ENCODE measurements at regions not wholly inside any gene's neighbourhood (a gene's known extent, or its start where the extent isn't known, plus 50 kb on each side); places are given as distances from the start of the nearest gene placed in this dataset.

GRCh38 chr20:20797521-20798310, 85.3 kb upstream of the RALGAPA2 start:
- Histone ChIP-seq H3K27ac (no peak overlapping the region), H3K4me1 (no peaks in the 10 kb centered on the region), H3K27me3 (no peaks in the 10 kb centered on the region), H3K4me3 (replicated peaks in 1 of 3) (no peak overlapping the region), H3K9me3 (no peaks in the 10 kb centered on the region), H3K36me3 (no peaks in the 10 kb centered on the region)
- DNase-seq = no peak
- 80 to 84% methylated on average over 14 of the region's 14 CpGs for WGBS, 2 donors
- TF ChIP-seq POLR2A (IDR thresholded peaks at IDR 0.05) (no peak), CTCF (IDR thresholded peaks at IDR 0.05) (no peak)
- intact Hi-C loops (cut with DNase I) = no loop called here

- Histone ChIP-seq H3K27me3 (no peaks in the 10 kb centered on the region), H3K4me3 (replicated peaks in 1 of 3) (no peak overlapping the region), H3K4me1 (no peaks in the 10 kb centered on the region), H3K27ac (no peak overlapping the region), H3K36me3 (no peaks in the 10 kb centered on the region), H3K9me3 (no peaks in the 10 kb centered on the region)
- DNase-seq = no peak
- TF ChIP-seq POLR2A (IDR thresholded peaks at IDR 0.05) (no peak), CTCF (IDR thresholded peaks at IDR 0.05) (no peak)
- WGBS, 2 donors = 92 to 95% methylated on average over 18 of the region's 18 CpGs
- intact Hi-C loops (cut with DNase I) = no loop called here
Measured at GRCh38 chr20:20796766-20797440, 84.5 kb upstream of the RALGAPA2 start.

- no peak for DNase-seq
- H3K4me1 ChIP-seq = no peaks in the 10 kb centered on the region
- no peak for TF ChIP-seq CTCF (IDR thresholded peaks at IDR 0.05)
- TF ChIP-seq POLR2A (IDR thresholded peaks at IDR 0.05) = no peak
- no peak overlapping the region for H3K27ac ChIP-seq
- WGBS, 2 donors = 78% methylated on average over 5 of the region's 5 CpGs
- no peaks in the 10 kb centered on the region for H3K27me3 ChIP-seq
- no peaks in the 10 kb centered on the region for H3K9me3 ChIP-seq
- intact Hi-C loops (cut with DNase I) = no loop called here
- no peak overlapping the region for H3K4me3 ChIP-seq (replicated peaks in 1 of 3)
- H3K36me3 ChIP-seq = no peaks in the 10 kb centered on the region
Measured at GRCh38 chr20:20795721-20796120, 83.3 kb upstream of the RALGAPA2 start.

GRCh38 chr20:20795119-20795518, 82.7 kb upstream of the RALGAPA2 start:
- Histone ChIP-seq H3K4me3 (replicated peaks in 1 of 3) (no peak overlapping the region), H3K27me3 (no peaks in the 10 kb centered on the region), H3K4me1 (no peaks in the 10 kb centered on the region), H3K36me3 (no peaks in the 10 kb centered on the region), H3K27ac (no peak overlapping the region), H3K9me3 (no peaks in the 10 kb centered on the region)
- WGBS, 2 donors = 51 to 61% methylated on average over 3 of the region's 3 CpGs
- intact Hi-C loops (cut with DNase I) = no loop called here
- TF ChIP-seq POLR2A (IDR thresholded peaks at IDR 0.05) = no peak
- no peak for TF ChIP-seq CTCF (IDR thresholded peaks at IDR 0.05)
- DNase-seq = no peak

GRCh38 chr20:20793591-20793990, 81.1 kb upstream of the RALGAPA2 start:
- H3K27me3 ChIP-seq = no peaks in the 10 kb centered on the region
- no peaks in the 10 kb centered on the region for H3K4me1 ChIP-seq
- H3K4me3 ChIP-seq (replicated peaks in 1 of 3) = no peak overlapping the region
- TF ChIP-seq POLR2A (IDR thresholded peaks at IDR 0.05) (no peak), CTCF (IDR thresholded peaks at IDR 0.05) (no peak)
- WGBS, 2 donors = 89 to 90% methylated on average over 2 of the region's 2 CpGs
- H3K36me3 ChIP-seq = no peaks in the 10 kb centered on the region
- intact Hi-C loops (cut with DNase I) = no loop called here
- no peaks in the 10 kb centered on the region for H3K9me3 ChIP-seq
- H3K27ac ChIP-seq = no peak overlapping the region
- DNase-seq = no peak

All from thyroid gland (tissue), 4 donors.